NCI-H146 treated with DMSO at 0.1 percent for 48 hours (cell line): ENCODE measurements at regions not wholly inside any gene's neighbourhood (a gene's known extent, or its start where the extent isn't known, plus 50 kb on each side); places are given as distances from the start of the nearest gene placed in this dataset.
A peak's percentile ranks its signal among the peaks of the same experiment; 100 is the strongest.
"Not testable (repeated sequence)": the region's sequence is repeated elsewhere in the genome, so short reads cannot be mapped to it uniquely, and the experiment has no call there.

Experiments used
- DNase-seq: peaks from one replicate; lab custom pipeline; 2025; ENCODE audit not compliant: unreplicated experiment; lab: John Stamatoyannopoulos, UW

DNA sequence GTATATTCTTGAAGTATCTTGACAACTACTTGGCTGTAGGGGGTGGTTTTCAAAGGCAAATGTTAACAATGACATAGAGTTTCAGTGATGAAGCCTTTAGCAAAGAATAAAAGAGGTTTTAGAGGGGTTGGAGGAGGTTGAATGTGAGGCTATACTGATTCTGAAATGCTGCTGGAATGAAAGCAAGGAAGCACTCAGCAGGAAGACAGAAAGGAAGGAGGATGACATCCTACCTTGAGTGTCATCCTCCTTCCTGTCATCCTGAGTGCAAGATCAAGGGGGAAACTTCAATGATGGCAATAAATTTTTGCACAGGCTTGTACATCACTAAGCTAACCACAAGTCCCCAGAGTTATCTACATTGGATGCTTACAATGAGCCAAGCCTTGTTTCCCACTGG is 120.5 kb downstream of the APIP start:
- DNase-seq, result no peak

- DNase-seq, result no peak
Observed at GRCh38 chr11:34794696-34795095, 121.5 kb downstream of the APIP start.

GRCh38 chr11:34793666-34794065 is 122.5 kb downstream of the APIP start:
- DNase-seq, result no peak

DNA sequence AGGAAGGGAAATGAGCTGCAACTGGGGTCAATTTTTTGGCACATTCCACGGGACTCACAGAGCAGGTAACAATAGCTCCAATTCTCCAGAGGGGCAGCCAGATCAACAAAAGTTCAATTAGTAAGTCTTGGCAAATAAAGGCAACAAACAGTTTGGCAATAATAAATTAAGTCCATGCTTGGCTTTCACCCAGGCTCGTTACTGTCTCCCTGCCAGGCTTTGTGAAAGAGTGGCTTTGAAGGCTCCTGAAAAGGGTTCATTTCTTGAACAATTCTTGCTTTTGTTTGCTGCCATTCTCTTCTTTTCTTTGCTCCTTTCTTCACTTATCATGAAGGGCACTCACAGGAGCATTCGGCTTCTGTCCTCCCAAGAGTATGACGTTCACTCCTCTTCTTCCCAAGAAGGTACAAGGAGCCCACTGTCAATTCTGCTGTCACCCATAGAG is 123.3 kb downstream of the APIP start:
- DNase-seq, result no peak

DNA sequence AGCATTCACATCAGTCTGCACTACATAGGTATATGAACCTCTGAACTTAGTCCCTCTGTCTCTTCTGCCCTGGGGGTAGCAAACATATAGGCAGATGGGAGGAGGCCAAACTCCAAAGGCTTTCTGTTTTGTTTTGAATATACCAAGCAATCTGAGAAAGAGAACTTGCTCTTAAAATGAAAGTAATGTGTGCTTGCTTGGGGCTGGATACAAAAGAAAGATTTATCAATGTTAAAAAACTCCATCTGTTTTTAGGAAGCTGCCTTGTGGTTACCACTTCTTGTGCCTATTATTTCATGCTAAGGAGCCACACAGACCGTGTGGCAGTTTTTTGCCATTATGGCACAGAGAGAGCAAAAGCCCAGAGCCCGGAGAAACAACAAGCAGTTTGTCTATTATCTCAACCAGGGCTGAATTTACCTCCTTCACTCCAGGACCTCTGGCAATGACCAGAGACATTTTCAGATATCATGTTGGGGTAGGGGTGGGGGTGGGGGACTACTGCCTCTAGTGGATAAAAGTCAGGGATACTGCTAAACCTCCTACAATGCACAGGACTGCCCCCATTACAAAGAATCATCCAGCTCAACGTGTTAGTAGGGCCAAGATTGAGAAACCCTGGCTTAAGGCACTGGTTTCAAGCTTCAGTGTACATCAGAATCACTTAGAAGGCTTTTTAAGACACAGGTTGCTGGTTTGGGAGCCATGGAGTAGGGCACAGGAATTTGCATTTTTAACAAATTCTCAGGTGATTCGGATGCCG is 124.2 kb downstream of the APIP start:
- DNase-seq, result no peak

GRCh38 chr11:34790620-34791019 is 125.6 kb downstream of the APIP start:
- peak; percentile 74 for DNase-seq

DNA sequence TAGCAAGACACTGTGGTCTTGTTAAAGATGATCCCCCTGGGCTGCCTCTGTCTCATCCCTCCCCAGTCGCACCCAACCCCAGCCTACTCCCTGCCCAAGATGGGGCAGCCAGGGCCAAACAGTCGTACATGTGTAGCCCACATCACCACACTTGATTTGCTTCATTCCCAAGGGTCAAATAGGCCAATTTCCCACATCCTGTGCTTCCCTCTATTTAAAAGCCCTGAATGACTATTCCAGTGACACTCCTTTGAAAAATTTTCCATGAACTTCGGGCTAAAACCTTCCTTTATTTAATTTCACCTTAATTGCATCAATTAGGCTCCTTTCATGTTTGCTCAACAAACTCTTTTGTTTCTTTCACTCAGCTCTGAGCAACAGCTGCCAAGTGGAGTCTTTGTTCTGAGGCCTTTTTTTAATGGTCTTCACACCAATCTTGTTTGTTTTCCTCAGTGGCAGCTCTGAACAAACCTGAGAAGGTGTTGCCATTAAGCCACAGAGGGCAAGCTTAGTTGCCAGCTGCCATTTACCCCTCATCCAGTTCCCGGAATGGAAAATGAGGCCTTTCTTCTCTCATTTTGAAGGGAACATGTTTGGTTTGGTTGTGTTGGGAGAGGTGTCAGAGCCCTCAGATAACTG is 126.9 kb downstream of the APIP start:
- peak; percentile 100 for DNase-seq

- peak; percentile 76 for DNase-seq
Observed at GRCh38 chr11:34788642-34789041, 127.5 kb downstream of the APIP start.

DNA sequence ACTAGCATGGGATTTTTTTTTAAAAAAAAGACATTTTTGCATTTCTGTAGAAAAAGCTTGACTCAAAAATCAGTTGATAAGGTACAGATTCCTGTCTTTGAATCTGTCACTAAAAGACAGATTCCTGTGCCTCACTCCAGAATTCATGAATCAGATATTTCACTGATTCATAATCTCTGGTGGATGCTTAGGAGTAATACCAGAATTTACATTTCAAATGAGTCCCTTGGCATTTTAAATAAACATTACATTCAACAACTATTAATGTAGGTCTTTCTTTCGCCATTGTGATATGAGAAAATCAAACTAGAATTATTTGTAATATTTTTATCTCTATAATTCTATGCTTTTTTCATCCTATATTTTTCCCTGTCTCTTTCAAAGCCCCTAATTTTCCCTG is 128.3 kb downstream of the APIP start:
- DNase-seq, result no peak

DNA sequence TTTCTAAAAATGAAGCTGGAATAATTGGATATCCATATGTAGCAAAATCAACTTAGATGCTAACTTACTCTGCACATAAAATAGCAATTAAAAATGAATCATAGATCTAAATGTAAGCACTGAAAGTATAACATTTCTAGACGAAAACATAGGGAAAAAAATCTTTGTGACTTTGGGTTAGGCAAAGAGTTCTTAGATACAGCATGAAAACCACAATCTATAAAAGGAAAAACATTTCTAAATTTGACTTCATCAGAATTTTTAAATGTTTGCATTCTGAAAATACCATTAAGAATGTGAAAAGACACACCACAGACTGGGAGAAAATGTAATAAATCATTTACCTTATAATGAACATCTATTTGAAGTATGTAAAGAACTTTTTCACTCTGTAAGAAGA is 128.8 kb downstream of the APIP start:
- peak; percentile 20 for DNase-seq

- DNase-seq, result no peak
Observed at GRCh38 chr11:34784318-34784841, 131.8 kb downstream of the APIP start.

GRCh38 chr11:34783816-34784317 is 132.3 kb downstream of the APIP start:
- DNase-seq, result no peak

DNA sequence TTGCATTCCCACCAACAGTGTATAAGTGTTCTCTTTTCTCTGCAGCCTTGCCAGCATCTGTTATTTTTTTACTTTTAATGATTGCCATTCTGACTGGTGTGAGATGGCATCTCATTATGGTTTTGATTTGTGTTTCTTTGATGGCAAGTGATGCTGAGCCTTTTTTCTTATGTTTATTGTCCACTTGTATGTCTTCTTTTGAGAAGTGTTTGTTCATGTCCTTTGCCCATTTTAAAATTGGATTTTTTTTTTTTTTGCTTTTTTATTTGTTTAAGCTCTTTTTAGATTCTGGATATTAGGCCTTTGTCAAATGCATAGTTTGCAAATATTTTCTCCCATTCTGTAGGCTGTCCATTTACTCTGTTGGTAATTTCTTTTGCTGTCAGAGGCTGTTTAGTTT is 134.4 kb downstream of the APIP start:
- DNase-seq, result not testable (repeated sequence)

GRCh38 chr11:34775417-34775888 is 140.7 kb downstream of the APIP start:
- DNase-seq, result no peak

DNA sequence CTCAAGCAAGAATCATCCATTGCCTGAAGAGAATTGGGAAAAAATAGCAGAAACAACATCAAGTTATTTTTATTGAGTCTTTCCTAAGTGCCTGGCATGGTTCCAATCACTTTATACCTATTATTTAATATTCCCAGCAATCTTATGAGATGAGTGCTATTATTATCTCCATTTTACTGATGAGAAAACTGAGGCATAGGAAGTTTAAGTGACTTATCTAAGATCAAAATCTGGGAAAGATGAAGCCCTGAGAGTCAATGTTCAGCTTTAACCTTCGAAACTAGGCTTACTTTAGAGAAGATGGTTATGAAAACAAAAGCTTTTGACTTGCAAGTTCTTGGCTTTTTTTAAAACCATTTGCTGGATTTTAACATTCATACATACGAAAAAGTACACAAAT is 141.6 kb downstream of the APIP start:
- DNase-seq, result no peak

- DNase-seq, result no peak
Observed at GRCh38 chr11:34773826-34774225, 142.4 kb downstream of the APIP start.

- DNase-seq, result no peak
Observed at GRCh38 chr11:34773211-34773610, 143.0 kb downstream of the APIP start.

- no peak for DNase-seq
Observed at GRCh38 chr11:34770111-34770510, 146.1 kb downstream of the APIP start.

DNA sequence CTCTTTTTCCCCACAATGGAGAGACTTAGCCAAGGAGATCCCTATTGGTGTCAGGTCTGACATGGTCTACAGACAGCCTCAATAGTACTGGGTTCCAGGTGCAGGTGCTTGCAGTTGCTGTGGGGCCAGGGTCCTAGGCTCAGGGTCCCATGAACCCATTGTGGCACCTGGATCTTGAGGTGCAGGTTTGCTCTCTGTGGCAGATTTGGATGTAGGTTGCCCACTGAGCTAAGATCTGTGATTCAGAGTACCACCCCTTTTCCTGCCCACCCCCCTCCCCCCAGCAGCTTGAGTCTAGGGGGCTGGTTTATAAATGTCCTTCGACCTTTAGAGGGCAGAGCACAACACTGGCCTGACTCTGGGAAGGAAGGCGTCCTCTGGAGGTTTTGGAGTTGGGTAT is 147.0 kb downstream of the APIP start:
- DNase-seq, result no peak

DNA sequence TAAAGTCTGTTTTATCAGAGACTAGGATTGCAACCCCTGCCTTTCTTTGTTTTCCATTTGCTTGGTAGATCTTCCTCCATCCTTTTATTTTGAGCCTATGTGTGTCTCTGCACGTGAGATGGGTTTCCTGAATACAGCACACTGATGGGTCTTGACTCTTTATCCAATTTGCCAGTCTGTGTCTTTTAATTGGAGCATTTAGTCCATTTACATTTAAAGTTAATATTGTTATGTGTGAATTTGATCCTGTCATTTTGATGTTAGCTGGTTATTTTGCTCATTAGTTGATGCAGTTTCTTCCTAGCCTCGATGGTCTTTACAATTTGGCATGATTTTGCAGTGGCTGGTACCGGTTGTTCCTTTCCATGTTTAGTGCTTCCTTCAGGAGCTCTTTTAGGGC is 141.7 kb downstream of the EHF start:
- not testable (repeated sequence) for DNase-seq

GRCh38 chr11:34758262-34758661 is 137.4 kb downstream of the EHF start:
- no peak for DNase-seq

- no peak for DNase-seq
Observed at GRCh38 chr11:34757026-34757451, 136.1 kb downstream of the EHF start.
